Fibroblast of skin of right biceps (primary cell): ENCODE measurements at regions not wholly inside any gene's neighbourhood (a gene's known extent, or its start where the extent isn't known, plus 50 kb on each side); places are given as distances from the start of the nearest gene placed in this dataset.

ENCODE experiments used
- DNase-seq: peaks from one replicate; pipeline ENCODE4 v3.0.0-alpha.2; 2013

- peak; percentile 0 for DNase-seq
These were observed 774.8 kb upstream of the EPHA6 start for GRCh38 chr3:96039632-96040031.

- no peak for DNase-seq
These were observed 755.1 kb upstream of the EPHA6 start for GRCh38 chr3:96059301-96059700.

GRCh38 chr3:96069065-96069464, 745.3 kb upstream of the EPHA6 start:
- DNase-seq = no peak

- DNase-seq = no peak
These were observed 743.7 kb upstream of the EPHA6 start for GRCh38 chr3:96070678-96071077.

GRCh38 chr3:96071097-96071496, 743.3 kb upstream of the EPHA6 start:
- DNase-seq = no peak

DNA sequence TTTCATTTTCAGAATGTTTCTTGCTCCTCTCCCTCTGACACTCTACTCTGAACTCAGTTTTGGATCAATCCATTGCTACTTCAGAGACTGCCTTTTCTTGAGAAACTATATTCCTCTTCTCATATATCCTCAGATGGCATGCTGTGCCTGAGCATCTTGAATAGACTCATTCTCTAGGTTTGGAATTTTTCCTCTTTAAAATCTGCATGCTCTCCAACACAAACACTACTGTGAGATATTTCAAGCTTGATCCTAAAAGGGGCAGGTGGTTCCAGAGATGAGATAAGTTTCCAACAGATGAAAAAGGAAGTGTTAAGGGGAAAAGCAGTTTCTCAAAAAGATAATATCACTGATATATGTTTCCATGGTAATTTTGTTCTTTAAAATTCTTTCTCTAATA, 742.2 kb upstream of the EPHA6 start:
- DNase-seq = no peak

DNA sequence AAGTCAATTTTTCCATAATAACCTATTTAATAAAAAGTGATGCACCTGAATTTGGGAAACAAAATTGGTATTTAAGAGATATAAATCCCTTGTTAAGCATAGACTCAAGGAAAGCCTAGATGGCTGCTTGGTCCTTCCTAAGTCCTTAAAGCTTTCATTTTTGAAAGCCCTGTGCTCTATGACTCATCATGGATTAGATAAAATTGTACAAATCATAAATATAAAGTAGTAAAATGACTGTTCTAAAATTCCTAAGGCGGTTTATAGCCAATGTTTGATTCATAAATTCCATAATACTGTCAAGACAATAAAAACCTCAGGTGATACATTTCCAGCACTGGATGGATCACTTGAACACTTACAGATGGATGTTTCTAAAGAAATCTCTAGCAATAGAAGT, 730.8 kb upstream of the EPHA6 start:
- DNase-seq = no peak

DNA sequence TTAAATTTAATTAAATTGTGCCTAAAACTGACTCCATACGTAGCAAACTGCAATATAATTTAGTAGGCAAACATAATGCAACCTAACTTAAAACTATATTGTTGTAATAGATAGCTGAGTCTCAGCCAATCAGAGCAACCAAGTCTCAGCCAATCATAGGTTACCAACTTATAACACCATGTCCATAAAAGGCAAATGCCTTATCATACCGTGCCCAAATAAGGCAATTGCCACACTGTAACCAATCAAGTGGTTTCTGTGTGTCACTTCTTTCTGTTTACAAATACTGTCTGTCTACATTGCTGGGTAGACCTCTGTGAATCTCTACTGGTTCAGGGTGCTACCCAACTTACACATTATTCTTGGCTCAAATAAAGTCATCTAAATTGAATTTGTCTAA, 728.4 kb upstream of the EPHA6 start:
- no peak for DNase-seq

DNA sequence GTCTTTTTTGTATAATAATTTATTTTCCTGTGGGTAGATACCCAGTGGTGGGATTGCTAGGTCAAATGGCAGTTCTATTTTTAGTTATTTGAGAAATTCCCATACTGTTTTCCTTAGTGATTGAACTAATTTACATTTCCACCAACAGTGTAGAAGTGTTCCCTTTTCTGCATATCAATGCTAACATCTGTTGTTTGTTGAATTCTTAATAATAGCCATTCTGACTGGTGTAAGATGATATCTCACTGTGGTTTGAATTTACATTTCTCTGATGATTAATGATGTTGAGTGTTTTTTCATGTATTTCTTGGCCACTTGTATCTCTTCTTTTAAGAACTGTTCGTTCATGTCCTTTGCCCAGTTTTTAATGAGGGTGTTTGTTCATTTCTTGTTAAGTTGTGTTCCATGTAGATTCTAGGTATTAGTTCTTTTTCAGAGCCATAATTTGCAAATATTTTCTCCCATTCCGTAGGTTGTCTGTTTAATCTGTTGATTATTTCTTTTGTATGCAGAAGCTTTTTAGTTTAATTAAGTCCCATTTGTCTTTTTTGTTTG, 713.3 kb upstream of the EPHA6 start:
- no peak for DNase-seq

GRCh38 chr3:96106701-96107100, 707.7 kb upstream of the EPHA6 start:
- no peak for DNase-seq
